Progenitor cell of endocrine pancreas (in vitro differentiated cells): ENCODE measurements at regions not wholly inside any gene's neighbourhood (a gene's known extent, or its start where the extent isn't known, plus 50 kb on each side); places are given as distances from the start of the nearest gene placed in this dataset.

Source experiments
- DNase-seq: peaks from one replicate; pipeline ENCODE4 v3.0.0; 2021; ENCODE audit warnings: low spot score; ENCODE audit not compliant: unreplicated experiment
- H3K27ac Mint-ChIP-seq: 2 replicates; pipeline ENCODE4 v1.8.0; 2021; ENCODE audit warnings: mild to moderate bottlenecking, moderate library complexity, mixed read lengths
- H3K27me3 Mint-ChIP-seq: 2 replicates; pipeline ENCODE4 v1.8.0; 2021; ENCODE audit warnings: mixed read lengths
- H3K36me3 Mint-ChIP-seq: 2 replicates; pipeline ENCODE4 v1.8.0; 2022; ENCODE audit warnings: mixed read lengths; ENCODE audit not compliant: insufficient read depth
- H3K4me1 Mint-ChIP-seq: 2 replicates; pipeline ENCODE4 v1.8.0; 2021; ENCODE audit warnings: low read depth, mixed read lengths
- H3K4me3 Mint-ChIP-seq: 2 replicates; pipeline ENCODE4 v1.8.0; 2021; ENCODE audit warnings: low read depth, mild to moderate bottlenecking, moderate library complexity, mixed read lengths
- H3K9me3 Mint-ChIP-seq: 2 replicates; pipeline ENCODE4 v1.8.0; 2021; ENCODE audit warnings: low read depth, mixed read lengths
- CTCF ChIP-seq: fragments of 200-600 bp; sonication (generic); IDR thresholded peaks from one replicate; pipeline ENCODE4 v1.5.0; 2021; ENCODE audit warnings: antibody characterized with exemption, mild to moderate bottlenecking; ENCODE audit not compliant: unreplicated experiment

GRCh38 chr10:64097391-64098122, 576.4 kb downstream of the REEP3 start:
- H3K27ac Mint-ChIP-seq, result no peak overlapping the region
- H3K36me3 Mint-ChIP-seq, result no peaks in the 10 kb centered on the region
- no peak for TF ChIP-seq CTCF
- H3K27me3 Mint-ChIP-seq, result no peaks in the 10 kb centered on the region
- H3K4me1 Mint-ChIP-seq, result no peaks in the 10 kb centered on the region
- no peak for DNase-seq
- H3K9me3 Mint-ChIP-seq, result no peaks in the 10 kb centered on the region
- H3K4me3 Mint-ChIP-seq, result no peak overlapping the region

DNA sequence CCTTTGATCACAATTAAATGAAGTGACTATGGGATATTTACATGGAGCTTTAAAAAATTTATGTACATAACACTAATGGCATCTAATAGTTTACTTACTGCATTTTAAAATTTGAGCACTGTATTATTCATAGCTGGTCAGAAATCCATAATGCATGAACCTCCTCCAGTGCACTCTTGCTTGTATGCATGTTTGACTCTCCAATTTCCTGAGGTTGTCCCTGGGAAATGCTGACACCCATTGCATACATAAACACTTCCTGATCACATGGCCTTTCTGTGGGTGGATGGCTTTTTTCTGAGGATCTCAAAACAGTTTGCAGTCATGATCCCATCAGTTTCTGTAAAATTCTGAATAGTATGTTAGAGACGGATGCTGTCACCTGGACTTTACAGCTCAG, 577.8 kb downstream of the REEP3 start:
- Mint-ChIP-seq H3K4me1 (no peaks in the 10 kb centered on the region), H3K27me3 (no peaks in the 10 kb centered on the region), H3K9me3 (no peaks in the 10 kb centered on the region), H3K4me3 (no peak overlapping the region), H3K27ac (no peak overlapping the region), H3K36me3 (no peaks in the 10 kb centered on the region)
- no peak for TF ChIP-seq CTCF
- no peak for DNase-seq

DNA sequence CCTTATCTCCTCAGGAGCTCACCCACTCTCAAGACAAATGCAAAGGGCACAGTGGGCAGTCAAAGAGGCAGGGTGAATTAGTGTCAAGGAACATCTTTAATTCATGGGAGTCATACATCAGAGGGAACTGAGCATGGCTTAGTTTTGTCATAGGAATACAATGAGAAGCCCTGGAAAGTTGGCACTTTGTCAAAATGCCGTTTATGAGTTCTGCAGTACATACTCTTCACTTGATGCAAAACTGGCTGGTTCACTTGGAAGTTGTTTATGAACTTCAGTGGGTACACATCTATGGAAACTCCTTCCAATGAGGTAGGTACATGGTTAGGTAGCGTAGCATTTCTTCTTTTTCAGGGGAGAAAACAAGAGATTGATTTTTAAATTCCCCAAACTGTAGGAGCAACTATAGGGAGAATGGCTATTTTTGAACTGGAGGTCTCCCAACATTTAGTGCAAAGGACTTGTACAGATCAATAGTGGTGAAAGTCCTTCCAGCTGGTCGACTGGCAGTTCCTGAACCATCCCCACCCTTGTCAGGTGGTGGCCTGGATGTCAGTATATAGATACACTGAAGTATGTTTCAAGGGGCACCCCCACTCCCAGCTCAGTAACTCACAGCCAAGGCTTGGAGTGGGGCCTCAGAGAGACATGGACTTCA, 580.5 kb downstream of the REEP3 start:
- TF ChIP-seq CTCF, result no peak
- no peaks in the 10 kb centered on the region for H3K36me3 Mint-ChIP-seq

DNA sequence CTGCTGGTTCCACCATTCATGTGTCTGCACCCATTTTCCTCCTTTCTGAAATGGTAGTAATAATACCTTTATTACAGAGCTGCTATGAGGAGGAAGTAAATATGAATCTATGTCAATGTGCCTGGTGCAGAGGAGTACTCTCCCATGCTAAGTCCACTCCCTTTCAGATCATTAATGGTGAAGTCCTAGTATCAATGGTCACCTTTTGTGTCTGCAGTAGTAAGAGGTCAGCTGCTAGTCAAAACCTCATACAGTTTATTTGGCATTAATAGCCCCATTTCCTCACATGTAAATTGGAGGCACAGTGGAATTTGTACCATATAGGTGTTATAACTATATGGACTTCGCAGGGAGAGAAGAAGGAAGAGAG, 581.0 kb downstream of the REEP3 start:
- no peaks in the 10 kb centered on the region for H3K4me1 Mint-ChIP-seq
- no peak for TF ChIP-seq CTCF
- no peak for DNase-seq
- no peak overlapping the region for H3K4me3 Mint-ChIP-seq
- H3K27ac Mint-ChIP-seq, result no peak overlapping the region
- no peaks in the 10 kb centered on the region for H3K36me3 Mint-ChIP-seq
- no peaks in the 10 kb centered on the region for H3K9me3 Mint-ChIP-seq
- H3K27me3 Mint-ChIP-seq, result no peaks in the 10 kb centered on the region

More for the DNA sequence above, 580.5 kb downstream of the REEP3 start:
- Mint-ChIP-seq H3K27ac (no peak overlapping the region), H3K9me3 (no peaks in the 10 kb centered on the region), H3K4me3 (no peak overlapping the region), H3K4me1 (no peaks in the 10 kb centered on the region), H3K27me3 (no peaks in the 10 kb centered on the region)
- no peak for DNase-seq

DNA sequence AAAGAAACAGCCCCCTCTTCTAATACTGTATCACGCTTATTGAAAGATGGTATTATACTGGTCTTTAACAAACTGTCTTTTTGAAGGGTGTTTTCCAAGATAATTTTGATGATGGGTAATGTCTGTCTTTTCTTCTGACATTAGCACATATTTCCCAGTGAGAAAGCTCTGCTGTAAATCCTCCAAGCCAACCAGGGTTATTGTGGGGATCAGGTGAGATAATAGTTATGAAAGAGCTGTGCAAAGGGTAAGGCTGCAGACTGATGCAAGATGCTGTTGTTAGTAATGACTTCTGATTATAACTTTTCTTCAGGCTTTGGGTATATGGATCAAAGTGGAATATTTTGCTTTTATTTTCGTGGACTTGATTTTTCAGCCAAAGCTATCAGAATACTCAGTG, 581.7 kb downstream of the REEP3 start:
- H3K27ac Mint-ChIP-seq, result no peak overlapping the region
- DNase-seq, result no peak
- no peaks in the 10 kb centered on the region for H3K27me3 Mint-ChIP-seq
- H3K9me3 Mint-ChIP-seq, result no peaks in the 10 kb centered on the region
- no peak overlapping the region for H3K4me3 Mint-ChIP-seq
- no peak for TF ChIP-seq CTCF
- H3K36me3 Mint-ChIP-seq, result no peaks in the 10 kb centered on the region
- no peaks in the 10 kb centered on the region for H3K4me1 Mint-ChIP-seq
